ENCODE measurements at regions not wholly inside any gene's neighbourhood (a gene's known extent, or its start where the extent isn't known, plus 50 kb on each side); places are given as distances from the start of the nearest gene placed in this dataset.
"Not testable (repeated sequence)": the region's sequence is repeated elsewhere in the genome, so short reads cannot be mapped to it uniquely, and the experiment has no call there.

DNA sequence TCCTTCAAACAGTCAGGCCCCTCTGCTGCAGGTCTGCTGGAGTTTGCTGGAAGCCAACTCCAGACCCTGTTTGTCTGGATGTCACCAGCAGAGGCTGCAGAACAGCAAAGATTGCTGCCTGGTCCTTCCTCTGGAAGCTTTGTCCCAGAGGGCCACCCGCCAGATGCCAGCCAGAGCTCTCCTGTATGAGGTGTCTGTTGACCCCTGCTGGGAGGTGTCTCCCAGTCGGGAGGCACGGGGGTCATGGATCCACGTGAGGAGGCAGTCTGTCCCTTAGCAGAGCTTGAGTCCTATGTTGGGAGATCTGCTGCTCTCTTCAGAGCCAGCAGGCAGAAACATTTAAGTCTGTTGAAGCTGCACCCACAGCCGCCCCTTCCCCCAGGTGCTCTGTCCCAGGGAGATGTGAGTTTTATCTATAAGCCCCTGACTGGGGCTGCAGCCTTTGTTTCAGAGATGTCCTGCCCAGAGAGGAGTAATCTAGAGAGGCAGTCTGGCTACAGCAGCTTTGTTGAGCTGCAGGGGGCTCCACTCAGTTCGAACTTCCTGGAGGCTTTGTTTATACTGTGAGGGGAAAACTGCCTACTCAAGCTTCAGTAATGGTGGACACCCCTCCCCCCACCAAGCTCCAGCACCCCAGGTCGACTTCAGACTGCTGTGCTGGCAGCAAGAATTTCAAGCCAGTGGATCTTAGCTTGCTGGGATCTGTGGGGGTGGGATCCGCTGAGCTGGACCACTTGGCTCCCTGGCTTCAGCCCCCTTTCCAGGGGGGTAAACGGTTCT is 72.1 kb downstream of the OGFRL1 start:
- DNase-seq: not testable (repeated sequence)

DNA sequence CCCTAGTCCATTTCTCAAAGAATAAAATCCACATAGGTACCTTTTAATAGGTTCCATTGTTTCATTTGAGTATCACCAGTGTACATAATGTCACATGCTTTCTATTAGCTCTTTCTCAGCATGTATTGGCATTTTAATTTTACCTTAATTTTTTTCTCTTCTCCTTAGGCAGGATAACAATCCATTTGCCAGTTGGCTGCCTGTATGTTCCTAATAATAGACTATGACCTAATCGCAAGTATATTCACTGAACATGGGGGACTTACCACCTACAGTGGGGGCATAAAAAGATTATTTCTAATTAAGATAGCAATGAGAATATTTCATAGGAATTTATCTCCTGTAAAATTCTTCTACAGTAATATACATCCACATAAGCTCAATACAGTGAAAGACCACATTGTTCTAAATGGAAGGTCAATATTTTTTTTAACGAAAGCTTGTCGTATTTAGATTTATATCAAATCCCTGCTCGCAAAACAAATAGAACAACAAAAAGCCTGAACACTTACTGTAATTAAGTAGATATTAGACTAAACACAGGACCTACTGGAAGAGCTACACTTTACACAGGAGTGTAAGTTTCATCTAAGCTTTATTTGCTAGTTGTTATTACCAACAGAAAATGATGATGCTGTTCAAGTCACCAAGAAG is 76.4 kb downstream of the OGFRL1 start:
- DNase-seq: no peak

DNA sequence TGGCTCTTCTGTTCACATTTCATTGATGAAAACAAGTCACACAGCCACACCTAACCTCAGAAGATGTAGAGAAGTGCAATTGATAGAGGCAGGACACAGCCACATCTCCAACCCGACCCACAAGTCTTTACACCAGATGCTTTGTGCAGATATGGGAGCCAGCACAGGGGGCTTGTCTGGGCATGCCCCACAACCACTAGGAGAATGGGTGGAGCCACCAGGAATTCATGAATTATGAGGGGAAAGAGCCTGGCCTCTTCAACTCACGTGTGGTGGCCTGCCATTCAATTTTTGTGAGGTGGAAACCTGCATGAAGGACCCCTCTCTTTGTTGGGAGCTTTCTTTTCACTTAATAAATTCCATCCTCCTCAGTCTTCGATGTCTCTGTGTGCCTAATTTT is 79.1 kb downstream of the OGFRL1 start:
- no peak for DNase-seq

DNA sequence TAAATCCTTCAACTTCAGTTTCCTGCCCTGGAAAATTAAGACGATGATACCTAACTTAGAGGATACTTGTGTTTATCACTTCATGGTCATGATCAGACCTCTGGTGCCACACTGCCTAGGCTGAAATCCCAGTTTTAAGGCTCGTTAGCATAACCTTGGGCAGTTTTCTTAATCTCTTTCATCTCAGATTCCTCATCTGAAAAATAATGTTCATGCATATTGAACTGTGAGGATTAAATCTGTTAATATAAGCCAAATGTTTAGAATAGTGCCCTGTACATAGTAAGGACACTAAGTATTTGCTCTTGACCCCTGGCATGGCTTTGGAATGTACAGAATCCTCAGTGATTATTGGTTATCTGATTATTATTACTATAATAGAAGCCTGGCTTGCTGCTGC is 79.7 kb downstream of the OGFRL1 start:
- DNase-seq: no peak

DNA sequence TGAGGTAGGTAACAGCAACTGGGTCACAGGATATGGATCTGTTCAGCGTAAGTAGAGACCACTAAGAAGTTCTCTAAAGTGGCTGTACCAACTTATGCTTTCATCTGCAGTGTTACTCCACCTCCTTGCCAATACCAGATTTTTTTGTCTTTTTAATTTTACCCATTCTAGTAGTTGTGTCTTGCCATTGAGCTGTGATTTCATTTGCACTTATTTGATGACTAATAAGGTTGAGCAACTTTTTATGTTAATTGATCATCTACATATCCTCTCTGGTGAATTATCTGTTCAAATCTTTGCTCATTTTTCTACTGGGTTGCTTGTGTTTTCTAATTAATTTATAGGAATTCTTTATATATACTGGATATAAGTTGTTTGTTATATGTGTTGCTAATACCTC is 82.9 kb downstream of the OGFRL1 start:
- no peak for DNase-seq

DNA sequence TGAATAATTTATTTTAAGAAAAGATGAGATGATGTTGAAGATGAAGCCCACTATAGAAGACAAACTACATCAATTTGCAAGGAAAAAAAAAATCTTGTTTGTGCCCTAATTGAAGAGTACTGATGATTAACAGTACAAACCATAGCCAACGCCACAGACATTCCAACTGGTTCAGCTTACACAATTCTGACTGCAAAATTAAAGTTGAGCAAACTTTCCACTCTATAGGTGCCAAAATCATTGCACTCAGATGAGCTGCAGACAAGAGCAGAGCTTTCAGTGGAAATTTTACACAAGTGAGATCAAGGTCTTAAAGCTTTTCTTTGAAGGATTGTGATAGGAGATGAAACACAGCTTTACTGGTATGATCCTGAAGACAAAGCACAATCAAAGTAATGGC is 85.3 kb downstream of the OGFRL1 start:
- no peak for DNase-seq

DNA sequence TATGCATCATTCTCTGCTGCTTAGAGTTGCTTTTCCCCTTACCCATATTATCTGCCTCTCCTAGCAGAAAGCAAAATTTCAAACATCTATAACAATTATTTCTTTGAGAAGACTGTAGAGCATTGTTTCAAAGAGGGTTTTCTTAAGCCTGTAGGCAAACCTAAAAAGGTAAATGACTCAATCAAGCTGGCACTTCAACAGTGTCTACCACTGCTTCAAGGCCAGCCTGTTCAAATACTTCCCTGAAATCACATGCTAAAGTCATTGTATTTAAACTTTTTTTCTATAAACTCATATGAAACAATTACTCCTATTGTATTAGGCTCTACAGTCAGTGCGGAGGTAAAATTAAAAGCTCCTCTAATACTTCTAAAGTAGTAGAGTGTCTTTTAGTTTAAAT is 87.1 kb downstream of the OGFRL1 start:
- DNase-seq: no peak

DNA sequence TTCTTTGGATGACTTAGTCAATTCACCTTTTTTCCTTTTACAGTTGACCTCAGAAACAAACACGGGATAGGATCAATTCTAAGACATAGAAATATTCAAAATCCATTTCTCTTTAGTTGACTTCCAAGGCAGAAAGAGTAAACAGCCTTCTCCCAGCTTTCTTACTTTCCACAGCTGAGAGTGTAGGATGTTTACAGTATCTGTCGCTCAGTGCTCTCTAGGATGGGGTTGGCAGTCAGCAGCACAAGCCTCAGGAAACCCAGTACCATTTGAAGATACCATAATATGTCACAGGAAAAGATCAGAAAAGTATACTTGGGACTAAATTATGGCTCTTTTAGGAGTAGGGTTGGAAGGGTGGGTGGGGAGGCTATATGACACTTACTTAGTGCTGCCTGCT is 88.2 kb downstream of the OGFRL1 start:
- no peak for DNase-seq

DNA sequence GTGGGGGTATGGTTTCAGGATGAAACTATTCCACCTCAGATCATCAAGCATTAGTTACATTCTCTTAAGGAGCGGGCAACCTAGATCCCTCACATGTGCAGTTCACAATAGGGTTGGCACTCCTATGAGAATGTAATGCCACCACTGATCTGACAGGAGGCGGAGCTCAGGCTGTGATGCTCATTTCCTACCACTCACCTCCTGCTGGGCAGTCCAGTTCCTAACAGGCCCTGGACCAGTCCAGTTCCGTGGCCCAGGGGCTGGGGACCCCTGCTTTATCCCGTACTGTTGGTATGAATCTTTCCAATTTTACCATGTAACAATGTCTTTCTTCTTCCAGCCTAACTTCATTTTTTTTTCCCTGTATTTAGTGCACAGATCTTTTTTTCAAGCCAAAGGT is 94.9 kb downstream of the OGFRL1 start:
- DNase-seq: no peak

DNA sequence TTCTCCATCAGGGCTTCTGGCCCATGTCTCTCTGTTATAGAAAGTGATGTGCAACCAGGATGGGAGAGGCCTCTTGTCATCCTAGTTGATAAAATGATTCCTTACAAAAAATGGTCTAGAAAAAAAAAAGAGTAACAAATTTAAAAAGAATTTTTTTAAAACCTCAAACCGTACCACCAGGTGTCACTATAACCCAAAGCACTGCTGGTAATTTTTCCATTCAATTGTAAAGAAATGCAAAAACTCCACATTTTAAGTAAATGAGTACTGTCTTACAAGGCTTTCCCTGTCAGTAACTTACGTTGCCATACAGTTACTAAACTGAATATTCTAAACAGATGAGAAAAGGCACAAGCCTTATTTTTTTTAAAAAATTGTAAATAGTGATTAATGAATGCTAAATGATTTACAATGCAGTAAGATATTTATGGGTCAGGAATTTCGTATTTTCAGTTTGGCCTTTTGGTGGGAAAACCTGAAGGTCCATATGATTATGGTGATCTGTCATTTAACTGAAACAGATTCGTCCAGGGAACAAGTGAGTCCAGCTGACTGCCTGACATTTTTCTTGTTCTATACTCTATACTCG is 95.4 kb downstream of the OGFRL1 start:
- DNase-seq: no peak

DNA sequence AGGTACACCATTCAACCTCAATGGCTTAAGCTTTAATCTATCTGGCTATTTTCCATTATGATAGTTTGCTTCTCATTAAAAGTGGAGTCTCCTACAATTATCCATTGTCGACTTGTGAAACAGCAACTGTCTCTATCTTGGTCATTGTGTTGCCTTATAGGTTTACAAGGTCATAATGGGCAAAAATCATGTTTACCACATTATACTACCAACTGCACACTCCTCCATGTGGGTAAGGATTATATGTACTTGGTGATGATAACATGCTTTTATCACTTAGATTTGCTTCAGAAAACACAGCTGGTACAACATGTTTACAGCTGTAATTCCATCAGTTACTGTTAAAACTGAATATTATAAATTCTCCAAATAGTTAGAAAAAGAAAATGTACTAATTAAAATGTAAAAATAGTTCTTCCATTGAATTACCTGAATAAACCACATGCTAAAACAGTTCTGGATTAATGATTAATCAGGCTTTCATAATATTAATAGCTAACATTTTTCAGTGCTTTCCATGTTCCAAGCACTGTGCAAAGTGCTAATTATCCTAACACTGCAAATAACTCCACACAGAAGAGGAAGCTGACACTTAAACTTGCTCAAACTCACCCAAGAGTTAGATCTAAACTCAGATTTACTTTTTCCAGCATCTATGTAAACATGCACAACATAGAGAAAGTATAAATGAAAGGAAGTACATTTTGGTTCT is 96.7 kb downstream of the OGFRL1 start:
- DNase-seq: no peak

DNA sequence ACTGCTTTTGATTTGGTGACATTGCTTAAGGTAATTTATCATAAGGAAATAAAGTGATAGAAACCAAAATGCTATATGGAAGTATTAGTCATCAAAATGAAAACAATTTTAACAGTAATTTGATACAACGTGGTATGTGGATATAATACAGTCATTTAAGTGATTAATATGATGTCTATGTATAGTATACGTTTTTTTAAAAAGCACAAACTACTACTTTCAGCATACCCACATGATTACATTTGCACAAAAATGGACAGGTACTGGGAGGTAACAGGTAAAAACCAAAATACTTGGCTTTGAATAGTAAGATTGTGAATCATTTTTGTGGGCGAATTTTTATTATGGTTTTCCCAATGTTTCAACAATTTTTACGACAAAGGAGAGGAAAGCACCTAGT is 97.6 kb downstream of the OGFRL1 start:
- no peak for DNase-seq

DNA sequence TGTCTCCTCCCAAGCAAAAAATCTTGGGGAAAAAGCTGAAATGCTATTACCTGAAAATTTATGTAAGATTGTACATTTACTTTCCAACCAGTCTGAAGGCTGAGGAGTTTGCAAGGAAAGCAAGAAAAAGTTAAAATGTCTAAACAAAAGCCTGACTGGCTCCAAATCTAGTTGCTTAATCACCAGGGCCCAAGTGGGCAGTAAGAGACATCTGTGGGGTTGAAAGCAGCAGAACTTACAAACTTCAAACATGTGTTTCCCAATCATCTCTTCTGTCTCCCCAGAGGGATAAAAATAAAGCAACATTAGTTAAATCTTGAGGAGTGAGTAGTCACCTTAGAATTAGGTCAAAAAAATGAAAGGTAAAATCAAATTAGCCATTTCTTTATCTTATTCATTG is 98.6 kb downstream of the OGFRL1 start:
- DNase-seq: no peak

DNA sequence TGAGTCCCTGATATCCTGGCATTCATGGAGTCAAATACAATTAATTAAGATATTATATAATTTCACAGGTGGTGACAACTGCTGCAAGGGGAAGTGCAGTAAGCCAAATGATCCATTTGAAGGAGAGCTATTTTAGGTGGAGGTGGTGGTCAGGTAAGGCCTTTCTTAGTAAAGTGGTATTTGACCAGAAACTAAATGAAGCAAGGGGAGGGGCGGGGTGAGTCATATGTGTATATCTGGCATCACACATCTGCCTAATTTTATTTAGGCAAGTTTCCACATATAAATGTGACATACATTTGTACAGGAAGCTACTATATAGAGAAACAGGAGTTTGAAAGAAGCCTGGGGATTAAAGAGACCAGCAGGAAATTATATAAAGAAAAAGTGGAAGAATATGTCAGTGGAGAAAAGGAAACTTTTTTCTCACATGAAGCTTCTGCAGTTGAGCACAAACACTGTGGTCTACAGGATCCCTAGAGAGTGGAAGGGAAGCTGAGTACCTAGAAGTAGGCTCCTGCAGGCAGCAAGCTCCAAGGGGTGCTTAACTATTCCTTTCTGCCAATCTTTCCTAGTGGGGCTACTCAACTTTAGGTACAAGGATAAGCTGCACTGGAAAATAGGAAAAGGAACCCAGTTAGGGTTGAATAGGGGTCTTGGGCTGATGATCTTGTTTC is 99.6 kb downstream of the OGFRL1 start:
- DNase-seq: no peak

DNA sequence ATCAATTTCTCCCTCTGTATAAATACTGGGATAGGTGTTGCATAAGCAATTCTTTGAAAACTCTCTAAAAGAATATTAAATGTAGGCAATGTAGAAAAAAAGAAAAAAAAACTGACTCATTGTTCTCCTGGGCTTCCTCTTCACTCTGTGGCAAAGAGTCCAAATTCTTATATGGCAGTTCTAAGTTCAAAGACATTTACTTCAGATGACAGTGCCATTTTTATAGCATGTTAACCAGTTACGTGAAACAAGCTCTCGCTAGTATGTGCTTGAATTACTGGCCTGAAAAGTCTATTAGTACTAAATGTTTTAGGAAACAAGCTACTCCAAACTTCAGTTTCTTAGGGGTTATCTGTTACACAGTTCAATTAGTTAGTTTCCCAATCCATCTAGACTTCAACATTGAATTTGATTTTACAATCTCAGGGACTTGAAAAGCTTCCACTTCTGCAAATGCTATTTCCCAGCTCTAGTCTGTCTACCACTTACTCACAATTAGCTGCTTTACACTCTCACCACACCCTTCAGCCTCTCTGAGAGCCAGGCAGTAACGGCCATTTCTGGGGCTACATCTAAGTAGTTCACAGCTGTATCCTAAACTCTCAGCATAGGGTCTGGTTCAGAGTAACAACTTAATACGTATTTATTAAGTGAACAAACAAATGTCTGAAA is 100.4 kb downstream of the OGFRL1 start:
- DNase-seq: no peak

DNA sequence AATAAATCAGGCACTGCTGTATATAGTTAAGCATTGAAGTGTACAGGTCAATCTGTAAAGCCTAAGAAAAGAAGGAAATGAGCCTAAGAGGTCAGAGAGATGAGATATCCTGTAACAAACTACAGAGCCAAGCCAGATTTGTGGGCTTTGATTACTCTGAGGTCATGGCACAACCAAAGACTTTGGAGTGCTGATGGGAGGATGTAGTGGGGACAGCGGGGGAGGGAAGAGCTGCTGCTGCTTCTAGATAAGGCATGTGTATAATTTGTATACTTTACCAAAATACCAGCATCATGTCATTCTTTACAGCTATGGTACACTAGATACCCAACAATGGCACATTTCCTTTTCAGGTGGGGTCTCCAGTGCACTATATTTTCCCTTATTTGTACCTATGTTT is 102.5 kb downstream of the OGFRL1 start:
- no peak for DNase-seq

DNA sequence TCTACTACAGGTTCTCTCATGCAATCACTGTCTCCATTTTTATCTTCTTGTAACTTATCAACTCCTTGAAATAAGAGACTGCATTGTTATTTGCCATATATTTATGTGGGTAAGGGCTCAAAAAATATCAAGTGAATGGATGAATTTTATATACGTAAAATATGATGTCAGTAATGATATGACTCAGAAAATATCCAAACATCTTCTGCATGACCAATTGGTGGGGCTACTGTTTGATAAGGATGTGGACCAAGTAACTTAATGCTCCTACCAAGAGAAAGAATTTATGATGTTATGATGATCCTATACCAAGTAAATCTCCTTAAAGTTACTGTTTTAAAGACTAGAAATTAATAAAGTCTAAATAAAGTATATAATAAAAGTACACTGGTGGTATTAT is 103.7 kb downstream of the OGFRL1 start:
- DNase-seq: no peak

DNA sequence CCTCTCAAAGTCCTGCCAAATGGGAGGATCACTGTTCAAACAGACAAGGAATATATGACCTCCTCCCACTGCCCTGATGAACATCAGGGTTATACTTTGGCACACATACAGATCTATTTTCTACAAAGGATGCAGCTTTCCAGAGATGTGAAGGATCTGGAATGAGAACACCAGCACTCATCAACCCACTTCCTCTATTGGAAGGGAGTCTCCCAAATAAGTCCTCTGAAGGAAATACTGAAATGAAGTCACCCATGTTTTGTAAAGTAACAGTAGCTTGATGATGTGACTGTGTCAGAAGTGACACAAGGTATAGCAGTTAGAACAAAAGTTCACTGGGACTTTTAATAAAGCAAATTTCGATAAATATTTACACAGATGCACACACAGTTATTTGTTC is 104.9 kb downstream of the OGFRL1 start:
- no peak for DNase-seq

DNA sequence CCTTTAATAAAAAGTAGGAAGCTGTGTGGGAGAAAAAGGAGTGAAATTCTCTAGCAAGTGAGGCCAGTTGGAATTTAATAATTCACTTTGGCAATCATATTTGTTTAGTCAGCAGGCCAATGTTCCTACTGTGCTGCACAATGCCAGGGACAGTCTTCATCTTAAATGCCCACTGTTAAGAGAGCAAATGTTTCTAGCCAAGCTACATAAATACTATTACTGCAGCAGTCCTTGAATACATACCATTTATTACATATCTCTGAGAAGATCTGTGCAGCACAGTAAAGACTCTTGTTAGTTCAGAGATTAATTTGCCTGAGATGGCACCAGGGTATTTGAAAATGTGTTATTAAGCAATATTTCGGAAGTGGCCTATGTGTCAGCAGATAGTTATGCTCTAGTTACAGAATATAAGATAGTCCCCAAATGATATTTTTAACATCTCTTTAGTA is 105.4 kb downstream of the OGFRL1 start:
- DNase-seq: no peak

DNA sequence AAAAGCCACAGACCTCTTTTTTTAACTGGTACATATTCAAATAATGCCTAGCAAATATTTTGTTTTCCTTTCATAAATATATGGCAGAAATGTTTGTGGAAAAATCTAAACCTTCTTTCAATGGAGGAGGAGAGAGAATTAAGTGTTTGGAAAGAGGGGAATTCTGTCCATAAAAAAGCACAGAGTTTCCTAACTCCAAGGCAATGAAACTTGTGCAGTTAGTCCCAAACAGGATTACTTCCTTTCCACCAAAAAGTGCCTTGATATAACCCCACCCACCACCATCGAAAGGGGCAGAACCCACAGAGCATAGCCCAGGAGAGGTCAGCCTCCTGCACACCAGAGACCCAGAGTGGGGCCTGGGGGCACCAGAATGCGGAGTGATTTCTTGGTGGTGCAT is 106.3 kb downstream of the OGFRL1 start:
- DNase-seq: no peak

DNA sequence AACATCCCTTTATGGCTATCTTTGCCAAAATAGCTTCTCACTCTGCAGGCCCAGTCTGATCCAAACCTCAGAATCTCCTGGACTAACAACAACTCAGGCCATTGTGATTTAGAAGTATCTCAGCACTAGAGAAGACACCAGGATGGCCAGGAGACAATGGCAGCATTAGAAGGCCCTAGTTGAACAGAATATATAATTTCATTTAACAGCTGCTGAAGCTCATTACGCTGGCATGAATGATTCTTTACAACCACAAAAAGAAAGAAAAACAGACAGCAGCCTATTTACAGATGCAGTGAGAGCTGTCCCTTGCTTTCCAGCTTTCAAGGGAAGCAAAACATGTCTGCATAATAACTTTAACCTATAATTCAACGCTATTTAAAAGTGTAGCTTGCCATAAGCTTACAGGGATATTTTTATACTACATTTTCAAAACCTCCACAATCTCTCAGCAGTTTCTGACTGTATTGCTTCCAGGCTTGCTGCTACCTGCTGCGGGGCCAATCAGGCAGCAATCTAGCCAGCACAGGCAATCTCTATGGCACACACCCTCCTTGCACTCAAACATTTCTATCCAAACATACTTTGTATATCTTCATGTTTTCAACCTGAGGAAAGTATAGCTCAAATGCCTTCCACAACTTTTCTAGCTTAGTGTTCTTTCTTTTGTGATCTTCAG is 107.3 kb downstream of the OGFRL1 start:
- no peak for DNase-seq

DNA sequence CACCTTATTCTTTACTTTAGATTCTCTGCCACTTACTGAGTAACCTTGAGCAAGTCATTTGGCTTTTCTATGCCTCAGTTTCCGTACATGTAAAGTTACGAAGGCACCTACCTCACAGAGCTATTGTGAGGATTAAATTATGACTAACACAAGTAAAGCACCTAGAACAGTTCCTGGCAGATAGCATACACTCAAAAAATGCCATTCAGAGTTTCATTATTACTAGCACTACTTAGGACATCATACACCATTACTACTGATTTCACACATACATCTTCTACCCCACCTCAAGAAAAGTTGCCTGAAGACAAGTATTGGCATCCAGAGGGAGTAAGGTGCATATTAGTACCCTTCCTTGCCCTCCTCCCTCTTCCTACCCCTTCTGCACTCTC is 107.8 kb downstream of the OGFRL1 start:
- DNase-seq: no peak

Measured in stimulated activated CD4-positive, alpha-beta T cell treated with anti-CD3 and anti-CD28 coated beads, Interleukin-4, amount 100 ng/mL, for 4 hours (primary cell).